NCI-H2196 treated with DMSO at 0.1 percent for 48 hours (cell line): ENCODE measurements at regions not wholly inside any gene's neighbourhood (a gene's known extent, or its start where the extent isn't known, plus 50 kb on each side); places are given as distances from the start of the nearest gene placed in this dataset.

Experiments
- DNase-seq: peaks from one replicate; lab custom pipeline; 2025; ENCODE audit not compliant: unreplicated experiment; lab: John Stamatoyannopoulos, UW

DNA sequence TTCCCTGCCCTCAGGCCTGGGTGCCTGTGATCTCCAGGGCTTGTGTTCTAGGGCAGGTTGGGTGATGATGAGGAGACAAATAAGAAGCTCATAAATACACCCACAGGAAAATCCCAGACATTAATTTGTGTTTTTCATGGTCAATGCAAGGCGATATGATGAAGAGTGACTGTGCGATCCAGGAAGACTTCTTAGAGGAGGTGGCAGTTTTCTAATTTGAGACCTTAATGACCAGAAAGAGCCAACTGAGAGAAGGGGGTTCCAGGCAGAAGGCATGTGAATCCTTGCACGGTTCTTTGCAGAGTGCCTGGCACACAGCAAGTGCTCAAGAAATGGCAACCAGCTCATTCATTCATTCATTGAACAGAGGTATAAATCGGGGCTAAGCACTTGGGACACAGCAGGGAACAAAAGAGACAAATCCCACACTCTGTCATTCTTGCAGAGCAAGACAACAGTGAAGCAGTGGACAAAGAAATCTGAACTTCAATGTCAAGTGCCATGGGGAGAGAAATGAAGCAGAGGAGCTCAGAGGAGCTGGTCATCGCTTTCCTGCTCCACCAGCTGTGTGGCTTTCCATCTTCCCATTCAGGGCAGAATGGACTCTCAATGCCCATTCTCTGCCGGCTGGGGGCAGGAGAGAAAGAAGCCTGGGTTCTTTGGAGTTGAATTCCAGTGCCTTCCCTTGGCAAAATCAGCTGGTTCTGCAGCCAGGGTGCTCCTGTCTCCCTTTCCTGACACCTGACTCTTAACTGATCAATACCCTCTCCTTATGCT lies 128.3 kb downstream of the AACS start:
- DNase-seq, result no peak

- no peak for DNase-seq
Observed at GRCh38 chr12:125194163-125194773, 129.0 kb downstream of the AACS start.

DNA sequence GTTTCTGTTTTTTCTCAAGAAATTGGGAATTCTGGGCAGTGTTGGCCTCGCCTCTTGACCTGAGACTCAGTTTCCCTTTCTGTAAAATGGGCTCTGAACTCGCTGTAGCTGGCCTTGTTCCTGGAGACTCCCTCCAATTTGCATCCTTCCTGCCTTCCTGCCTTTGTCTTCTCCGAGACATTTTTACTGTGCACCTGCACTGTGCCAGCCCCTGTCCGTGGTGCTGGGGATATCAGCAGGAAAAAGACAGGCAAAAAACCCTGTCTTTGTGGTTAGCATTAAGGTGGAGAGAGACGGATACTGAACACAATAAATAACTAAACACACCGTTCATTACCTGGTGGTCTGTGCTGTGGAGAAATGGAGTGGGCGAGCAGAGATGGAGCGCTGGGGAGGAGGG lies 129.8 kb downstream of the AACS start:
- DNase-seq, result no peak

DNA sequence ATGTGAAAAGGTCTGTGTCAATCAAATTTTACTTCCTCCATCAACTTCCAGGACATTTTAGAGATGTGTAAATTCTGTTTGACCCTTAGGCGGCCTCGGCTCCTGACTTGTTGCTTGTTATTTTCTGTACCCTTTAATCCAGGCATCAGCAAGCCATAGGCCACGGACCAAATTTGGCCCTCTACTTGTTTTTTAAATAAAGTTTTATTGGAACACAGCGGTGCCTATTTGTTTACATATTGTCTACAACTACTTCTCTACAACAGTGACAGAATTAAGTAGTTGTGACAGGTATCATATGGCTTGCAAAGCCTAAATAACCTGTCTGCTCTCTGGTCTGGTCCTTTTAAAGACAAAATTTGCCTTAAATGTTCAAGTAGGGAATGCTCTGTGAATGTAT lies 132.1 kb downstream of the AACS start:
- DNase-seq, result no peak

GRCh38 chr12:125198652-125199051 lies 133.4 kb downstream of the AACS start:
- DNase-seq, result no peak

DNA sequence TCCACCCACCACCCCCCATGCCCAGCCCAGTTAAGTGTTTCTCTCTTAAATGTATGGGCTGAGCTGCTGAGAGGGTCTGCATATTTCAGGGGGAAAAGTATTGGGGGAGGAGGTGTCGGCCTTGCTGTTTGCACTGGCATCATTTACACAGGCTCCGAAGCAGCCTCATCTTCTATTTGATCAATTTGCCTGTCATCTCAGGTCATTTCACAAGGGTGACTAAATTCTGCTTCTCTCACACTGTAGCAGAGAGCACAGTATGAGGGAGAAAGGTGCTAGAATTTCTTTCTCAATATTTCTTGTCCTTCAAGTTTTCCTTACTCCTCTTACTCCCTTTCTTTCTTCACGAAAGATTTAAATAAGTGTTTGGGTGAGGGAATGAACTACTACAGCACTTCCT lies 135.9 kb downstream of the AACS start:
- no peak for DNase-seq

DNA sequence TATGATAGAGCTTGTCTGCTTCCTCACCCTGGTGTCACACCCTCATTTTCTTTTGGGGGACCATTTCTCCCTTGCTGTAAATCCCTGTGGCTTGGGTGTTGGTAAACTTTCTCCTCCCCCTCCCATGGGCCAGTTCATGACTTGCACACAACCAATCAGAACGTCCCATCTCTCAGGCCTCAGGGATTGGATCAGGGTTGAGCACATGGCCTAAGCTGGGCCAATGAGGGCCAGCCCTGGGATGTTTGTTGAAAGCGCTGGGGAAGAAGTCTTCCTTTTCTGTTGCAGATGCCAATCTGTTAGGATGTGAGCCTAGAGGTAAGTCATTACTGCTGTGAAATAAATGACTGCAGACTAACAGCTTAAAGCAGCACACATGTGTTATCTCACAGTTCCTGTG lies 136.7 kb downstream of the AACS start:
- no peak for DNase-seq

GRCh38 chr12:125202421-125202820 lies 137.2 kb downstream of the AACS start:
- DNase-seq, result no peak

- no peak for DNase-seq
Observed at GRCh38 chr12:125203145-125203765, 138.0 kb downstream of the AACS start.

DNA sequence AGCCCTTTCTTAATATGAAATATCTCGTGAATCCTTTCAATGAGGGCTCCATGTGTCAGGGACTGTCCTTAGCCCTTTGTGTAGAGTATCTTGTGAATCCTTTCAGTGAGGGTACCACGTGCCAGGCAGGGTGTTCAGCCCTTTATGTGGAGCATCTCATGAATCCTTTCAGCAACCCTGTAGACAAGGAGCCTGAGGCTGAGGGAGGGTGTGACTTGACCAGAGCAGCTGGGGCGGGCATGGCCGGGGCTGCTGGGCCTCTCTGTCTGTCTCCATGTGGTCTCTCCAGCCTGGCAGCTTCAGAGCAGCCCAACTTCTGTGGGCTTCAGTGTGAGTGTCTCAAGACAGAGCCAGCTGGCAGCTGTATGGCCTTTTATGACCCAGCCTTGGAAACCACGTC lies 140.2 kb downstream of the AACS start:
- no peak for DNase-seq

GRCh38 chr12:125206711-125207110 lies 141.5 kb downstream of the AACS start:
- no peak for DNase-seq

GRCh38 chr12:125208334-125208733 lies 143.1 kb downstream of the AACS start:
- DNase-seq, result no peak

DNA sequence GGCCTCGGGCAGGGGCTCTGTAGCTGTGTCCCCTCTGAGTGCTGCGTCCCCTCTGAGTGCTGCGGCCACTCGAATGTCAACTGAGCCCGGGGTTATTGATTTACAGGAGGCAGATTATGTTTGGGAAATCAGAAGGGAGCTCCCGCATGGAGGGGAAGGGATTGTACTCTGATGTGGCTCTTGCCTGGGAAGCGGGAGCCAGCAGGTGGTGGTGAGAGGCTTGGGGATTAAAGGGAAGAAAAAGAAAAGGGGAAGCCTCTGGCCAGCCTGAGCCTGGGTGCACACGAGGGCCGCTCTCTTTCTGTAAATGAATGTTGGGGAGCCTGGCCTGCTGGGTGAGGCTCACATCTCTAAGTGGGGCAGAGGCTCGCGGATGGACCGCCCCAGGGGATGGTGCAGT lies 143.7 kb downstream of the AACS start:
- DNase-seq, result no peak

DNA sequence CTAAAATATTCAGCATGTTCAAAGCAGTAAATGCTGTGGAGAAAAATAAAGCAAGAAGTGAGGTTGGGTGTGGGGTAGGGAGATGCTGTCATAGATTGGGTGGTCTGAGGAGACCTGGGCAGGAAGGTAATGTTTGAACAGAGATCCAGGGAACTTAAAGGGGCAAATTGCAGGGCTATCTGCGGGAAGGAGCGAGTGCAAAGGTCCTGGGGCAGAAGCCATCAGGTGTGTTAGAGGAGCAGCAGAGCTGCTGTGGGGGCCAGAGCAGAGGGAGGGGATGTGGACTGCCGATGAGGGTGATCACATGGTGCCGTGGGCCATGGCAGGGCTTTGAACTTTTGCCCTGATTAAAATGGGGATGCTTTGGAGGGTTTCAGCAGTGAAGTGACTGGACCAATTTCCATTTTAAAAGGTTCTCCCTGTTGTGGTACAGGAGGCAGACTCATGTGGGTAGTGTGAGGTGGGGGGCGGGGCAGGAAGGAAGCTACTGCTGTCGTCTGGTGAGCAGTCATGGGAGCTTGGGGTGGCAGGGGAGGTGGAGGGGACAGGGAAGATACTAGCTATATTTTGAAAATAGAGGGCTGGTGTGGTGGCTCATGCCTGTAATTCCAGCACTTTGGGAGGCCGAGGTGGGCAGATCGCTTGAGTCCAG lies 145.0 kb downstream of the AACS start:
- no peak for DNase-seq

GRCh38 chr12:125211464-125211863 lies 146.2 kb downstream of the AACS start:
- no peak for DNase-seq

GRCh38 chr12:125214289-125214688 lies 149.1 kb downstream of the AACS start:
- DNase-seq, result no peak

GRCh38 chr12:125216756-125217155 lies 151.5 kb downstream of the AACS start:
- DNase-seq, result no peak

GRCh38 chr12:125217308-125217707 lies 152.1 kb downstream of the AACS start:
- DNase-seq, result no peak

DNA sequence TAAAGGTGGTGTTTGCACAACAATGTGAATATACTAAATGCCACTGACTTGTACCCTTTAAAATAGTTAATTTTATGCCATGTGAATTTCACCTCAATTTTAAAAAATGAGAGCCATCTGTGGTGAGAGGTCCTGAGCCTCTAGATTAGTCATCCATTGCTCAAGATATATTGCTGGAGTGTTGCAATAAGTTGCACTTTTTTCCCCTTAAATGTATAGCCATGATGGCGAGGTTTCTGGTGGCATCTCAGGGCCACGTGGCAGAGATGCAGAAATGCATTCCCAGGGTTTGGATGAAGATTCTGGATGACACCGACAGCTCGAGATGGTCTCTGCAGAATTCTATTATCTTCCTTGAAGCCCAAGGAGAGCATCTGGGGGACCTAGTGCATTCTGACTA lies 153.7 kb downstream of the AACS start:
- DNase-seq, result no peak

DNA sequence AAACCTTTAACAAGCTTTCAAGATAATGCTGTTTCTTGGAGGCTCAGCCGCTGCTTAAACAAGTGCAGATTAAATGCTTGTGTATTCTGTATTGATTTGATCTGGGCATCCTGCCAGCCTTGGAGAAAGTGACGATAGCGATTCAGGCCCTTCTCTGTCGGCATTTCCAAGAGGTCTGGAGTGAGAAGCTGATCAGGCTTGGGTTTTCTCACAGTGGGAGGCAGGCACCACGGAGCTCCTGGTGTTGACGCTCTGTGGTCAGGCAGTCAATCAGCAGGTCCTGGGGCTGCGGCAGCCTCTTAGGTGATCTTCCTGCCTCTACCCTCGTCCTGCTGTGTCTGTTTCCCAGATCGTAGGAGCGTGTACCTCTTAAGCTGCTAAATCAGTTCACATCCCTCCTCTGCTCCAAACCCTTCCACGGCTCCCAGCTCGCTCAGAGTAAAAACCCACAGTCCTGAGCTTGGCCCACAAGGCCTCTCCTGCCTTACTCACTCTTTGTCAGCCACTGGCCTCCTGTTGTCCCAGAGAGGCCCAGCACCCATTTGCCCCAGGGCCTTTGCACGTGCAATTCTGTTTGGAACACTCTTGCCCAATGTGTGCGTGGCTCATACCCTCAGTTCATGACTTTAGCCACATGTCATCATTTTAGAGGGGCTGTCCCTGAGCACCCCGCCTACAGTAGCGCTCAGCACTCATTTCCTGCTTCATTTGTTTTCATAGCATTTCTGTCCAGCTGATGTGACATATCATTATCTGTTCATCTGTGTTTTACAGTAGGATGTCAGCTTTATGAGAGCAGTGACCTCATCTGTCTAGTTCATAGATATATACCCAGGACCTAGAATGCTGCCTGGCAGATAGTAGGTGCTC lies 155.4 kb downstream of the AACS start:
- DNase-seq, result no peak

DNA sequence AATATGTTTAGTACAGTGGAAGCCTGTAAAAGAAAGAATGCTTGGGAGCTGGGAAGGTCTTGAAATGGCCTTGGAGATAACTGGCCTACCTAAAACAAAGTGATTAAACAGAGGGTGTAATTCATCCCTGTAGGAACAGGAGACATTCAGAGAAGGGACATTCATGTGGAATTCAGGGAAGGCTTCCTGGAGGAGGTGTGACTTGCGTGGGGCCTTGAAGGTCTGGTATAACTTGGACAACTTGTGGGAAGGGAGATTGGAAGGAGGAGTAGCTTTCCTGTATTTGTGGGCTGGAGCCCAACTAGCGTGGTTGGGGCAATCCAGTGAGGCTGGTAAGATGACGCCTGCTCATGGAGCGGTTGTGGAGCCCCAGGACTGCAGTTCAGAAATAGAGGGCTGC lies 156.4 kb downstream of the AACS start:
- DNase-seq, result no peak
